Epidermal melanocyte (primary cell): ENCODE measurements at regions not wholly inside any gene's neighbourhood (a gene's known extent, or its start where the extent isn't known, plus 50 kb on each side); places are given as distances from the start of the nearest gene placed in this dataset.
"Not testable (repeated sequence)": the region's sequence is repeated elsewhere in the genome, so short reads cannot be mapped to it uniquely, and the experiment has no call there.

ENCODE experiments used
- DNase-seq: peaks from one replicate; pipeline ENCODE4 v3.0.0; 2011; ENCODE audit warnings: low spot score; ENCODE audit not compliant: insufficient read length

DNA sequence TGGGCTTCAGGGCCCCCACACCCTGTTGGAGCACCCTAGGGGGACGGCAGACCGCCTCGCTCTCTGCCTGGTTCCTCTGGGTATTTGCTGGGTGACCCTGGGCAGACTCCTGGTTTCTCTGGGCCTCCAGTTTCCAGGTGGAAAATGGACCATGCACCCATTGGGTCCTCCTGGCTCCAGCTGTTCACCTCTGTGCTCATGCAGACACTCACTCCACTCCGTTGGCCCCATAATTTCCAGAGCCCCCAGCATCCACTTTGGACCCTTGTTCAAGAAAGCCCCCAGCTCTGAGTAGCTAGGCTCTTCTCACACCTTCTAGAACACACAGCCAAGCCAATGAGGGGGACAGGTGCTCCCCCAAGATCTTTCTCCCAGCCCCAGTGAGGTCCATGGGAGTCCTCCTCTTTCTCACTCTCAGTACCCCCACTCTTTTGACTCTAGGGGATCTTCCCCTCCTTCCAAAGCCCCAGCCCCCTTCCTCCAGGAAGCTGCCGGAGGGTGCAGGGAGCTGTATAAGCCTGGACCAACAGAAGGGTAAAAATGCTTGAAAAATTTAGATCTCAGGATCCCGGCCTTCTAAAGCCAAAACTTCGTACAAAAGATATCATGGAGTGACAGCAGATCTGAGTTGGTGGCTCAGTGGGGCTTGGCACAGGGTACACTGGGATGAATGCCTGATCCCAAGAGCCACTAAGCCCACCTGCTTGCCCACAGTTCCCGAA, 174.8 kb upstream of the RTL1 start:
- DNase-seq: no peak

DNA sequence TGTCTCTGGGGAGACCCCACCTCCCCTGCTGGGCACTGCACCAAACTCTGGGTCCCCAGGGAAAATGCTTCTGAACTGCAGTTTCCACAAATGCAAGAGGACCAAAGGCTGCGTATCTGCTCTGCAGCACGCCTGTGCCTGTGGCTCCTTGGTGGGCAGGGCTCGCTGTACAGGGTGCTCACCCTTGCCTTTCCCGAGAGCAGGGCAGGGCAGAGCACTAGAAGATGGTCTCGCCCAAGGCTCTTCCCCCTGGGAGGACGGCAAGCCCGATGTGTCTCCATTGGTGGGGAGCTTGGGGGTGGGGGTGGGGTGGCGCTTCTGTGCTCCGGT, 175.3 kb upstream of the RTL1 start:
- DNase-seq: no peak

DNA sequence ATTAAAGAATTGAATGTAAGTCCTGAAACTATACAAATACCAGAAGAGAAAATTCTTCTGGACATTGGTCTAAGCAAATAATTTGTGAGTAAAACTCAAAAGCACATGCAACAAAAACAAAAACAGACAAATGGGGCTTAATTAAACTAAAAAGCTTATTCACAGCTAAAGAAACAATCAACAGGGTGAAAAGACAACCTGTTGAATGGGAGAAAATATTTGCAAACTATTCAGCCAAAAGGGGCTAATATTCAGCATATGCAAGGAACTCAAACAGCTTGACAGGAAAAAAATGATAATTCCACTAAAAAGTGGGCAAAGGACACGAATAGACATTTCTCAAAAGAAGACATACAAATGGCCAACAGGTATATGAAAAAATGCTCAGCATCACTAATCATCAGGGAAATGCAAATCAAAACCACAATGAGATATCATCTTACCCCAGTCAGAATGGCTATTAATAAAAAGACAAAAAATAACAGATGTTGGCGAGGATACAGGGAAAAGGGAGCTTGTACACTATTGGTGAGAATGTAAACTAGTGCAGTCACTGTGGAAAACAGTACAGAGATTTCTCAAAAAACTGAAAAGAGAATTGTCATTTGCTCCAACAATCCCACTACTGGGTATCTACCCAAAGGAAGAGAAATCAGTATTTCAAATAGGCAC, 177.5 kb upstream of the RTL1 start:
- no peak for DNase-seq

DNA sequence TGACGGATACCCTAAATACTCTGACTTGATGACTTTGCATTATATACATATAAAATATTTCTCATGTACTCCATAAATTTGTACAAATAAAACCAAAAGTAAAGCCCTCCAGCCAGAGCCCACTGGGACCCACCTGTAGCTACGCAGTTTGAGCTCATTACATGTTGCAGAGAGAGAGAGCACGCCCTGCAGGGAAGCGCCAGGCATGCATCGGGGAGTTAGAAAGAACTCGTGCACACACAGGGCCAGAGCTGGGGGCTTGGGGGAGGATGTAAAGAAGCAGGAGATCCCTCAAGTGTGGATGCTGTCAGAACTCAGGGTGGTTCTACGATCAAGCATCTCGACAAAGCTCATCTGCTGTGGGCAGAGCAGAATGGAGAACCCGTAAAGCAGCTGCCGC, 178.5 kb upstream of the RTL1 start:
- no peak for DNase-seq

DNA sequence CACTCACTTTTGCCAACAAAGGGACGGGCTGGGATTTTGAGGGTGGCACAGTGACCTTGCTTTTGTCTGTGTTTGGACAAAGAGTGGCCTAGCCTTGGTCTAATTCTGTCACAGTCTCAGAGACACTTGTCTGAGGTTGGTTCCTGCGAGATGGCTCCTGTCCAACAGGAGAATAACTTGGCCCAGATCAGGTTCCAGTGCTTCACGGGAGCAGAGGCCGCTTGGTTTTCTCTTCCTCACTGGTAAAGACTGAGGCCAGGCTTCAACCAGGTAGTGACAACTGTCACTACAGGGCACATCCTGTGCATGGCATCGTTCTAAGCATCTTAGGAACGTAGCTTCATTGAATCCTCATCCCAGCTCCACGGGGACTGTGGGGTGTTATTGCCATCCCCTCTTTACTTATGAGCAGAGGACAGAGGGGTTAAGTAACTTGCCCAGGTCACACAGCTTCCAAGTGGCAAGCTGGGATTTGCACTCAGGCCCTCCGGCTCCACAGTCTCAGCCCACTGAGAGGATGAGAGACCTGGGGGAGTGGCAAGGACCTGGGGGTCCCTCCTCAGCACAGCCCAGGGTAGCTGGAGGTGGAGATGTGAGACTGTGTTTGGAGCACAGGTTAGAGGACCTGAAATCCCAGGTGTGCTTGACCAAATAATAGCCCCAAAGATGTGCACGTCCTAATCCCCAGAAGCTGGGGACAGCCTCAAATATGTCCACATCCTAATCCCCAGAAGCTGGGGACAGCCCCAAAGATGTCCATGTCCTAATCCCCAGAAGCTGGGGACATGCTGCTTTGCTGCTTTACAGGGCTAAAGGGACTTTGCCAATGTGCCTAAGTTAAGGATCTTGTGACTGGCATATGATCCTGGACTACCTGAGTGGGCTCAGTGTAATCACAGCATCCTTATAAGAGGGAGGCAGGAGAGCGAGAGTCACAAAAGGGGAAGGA, 179.2 kb upstream of the RTL1 start:
- DNase-seq: no peak

DNA sequence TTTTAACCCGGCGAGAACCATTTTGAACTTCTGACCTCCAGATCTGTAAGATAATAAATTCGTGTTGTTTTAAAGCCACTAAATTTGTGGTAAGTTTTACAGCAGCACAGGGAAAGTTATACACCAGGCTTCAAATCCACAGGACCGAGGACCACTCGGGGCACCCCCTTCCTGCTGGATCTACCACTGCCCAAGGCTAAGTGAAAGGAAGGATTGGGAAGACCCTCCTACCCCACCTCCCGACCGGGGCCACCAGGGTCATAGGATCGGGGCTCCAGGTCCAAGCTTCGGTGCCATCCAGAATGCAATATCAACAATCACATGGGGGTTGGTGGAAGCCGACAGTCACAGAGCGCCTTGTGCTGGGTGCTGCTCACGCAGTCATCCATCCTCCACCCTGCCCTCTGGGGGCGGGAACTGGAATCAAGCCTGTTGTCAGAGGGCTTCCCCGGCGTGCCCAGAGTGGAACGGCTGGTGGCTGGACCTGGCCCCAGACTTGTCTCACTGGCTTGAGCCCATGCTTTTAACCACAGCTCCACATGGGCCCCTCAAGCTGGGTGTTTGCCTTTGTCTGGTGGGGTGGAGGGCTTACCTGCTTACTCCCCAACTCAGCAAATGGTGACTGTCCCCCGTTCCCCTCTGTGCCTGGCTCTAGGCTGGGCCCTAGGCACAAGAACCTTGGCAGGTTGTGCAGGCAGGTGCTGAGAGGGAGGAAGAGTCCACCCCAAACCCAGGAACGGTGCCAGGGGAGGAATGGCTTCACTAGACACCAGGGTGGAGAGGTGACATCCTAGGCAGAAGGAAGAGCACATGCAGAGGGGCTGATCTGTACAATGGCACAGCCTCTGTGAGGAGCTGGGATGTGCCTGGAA, 180.3 kb upstream of the RTL1 start:
- DNase-seq: no peak

DNA sequence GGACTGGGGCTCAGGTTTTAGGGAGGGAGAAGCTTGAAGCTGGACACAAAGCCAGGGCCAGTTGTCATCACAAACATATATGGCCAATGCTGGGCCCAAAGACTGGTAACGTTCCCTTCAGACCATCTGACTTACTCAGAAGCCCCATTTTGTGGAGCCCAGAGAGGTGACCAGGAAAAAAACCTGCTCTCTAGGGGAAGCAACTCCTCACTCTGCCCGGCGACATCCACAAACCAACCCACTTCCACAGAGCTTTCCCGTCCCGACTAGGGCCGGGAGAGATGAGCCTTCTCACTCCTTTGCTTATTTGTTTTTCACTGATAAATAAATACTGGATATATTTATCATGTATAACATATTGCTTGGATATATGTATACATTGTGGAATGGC, 180.9 kb upstream of the RTL1 start:
- no peak for DNase-seq

DNA sequence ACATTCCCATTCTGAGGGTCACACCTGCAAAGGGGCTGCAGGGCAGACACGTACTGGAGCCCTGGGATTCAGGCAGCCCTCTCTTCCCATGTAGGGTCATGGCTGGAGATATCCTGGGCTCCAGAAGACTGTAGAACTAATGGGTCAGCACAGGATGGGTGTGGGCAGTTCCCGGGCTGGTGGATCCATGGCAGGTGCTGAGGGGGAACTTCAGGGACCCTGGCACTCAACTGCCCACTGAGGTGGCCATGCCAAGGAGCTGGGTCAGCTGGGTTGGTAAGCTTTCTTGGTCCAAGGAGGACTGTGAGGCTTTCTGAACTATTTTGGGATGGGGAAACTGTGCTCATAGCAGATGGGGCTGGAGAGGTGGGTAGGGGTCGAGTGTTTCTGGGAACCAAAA, 183.4 kb upstream of the RTL1 start:
- no peak for DNase-seq

DNA sequence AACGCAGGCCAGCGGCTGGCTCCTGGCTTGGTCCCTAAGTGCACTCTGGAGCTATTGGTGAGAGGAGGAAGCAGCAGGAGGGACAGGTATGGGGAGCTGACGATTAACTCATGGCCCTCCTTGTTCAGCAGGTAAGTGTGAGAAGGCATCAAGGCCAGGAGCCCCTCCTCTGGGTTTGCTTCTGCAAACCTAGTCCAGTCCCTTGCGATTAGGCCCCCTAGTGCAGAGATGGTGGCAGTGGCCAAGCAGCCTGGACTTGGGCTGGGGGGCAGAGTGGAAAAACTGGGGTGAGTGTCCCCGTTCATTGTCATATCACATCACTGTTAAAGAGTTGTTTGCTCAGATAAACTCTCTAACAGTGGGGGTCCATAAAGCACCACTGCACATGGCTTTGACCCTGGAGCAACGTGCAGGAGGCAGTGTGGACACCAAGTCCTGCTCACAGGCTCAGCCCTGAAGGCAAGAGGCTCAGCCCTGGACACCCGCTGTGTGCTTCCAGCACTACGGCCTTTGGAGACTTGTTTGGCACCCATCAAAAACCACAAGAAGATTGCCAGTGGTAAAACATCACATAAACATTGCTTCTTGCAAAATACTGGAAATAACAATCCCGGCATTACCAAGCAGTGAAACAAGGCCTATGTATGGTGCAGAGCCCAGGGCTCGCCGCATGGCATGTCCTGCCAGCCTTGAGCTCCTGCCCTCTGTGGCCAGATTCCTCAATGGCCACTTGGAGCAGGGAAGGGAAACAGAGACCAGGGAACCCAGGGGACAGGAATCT, 184.3 kb upstream of the RTL1 start:
- no peak for DNase-seq

DNA sequence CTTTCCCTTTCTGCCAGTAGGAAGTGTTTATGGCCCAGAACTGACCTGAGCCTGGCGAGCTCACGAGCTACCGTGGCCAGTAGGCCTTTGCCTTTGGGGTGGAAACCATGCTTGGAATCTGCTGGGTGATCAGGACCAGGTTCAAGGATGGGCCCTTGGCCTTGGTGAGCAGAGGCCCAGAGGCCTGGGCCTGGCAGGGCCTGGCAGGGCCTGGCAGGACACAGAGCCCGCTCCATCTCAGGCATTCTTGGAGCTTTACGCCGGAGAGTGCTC, 184.8 kb upstream of the RTL1 start:
- no peak for DNase-seq

DNA sequence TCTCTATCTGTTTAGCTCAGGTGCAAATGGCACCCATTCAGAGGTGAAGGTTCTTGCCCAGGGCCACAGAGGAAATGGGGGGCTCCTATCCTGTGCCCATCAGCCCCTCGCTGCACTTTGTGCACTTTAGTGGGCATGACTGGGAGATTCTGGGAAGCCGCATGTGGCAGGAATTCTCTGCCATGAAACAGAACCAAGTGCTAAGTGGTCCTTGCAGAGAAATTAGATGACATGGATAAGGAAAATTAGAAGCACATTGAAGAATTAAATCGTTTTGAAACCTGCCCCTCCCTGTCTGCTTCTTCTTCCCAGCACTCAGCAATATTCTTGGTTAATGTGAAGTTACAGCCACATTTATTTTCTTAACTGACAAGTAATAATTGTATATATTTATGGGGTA, 185.2 kb upstream of the RTL1 start:
- DNase-seq: no peak

DNA sequence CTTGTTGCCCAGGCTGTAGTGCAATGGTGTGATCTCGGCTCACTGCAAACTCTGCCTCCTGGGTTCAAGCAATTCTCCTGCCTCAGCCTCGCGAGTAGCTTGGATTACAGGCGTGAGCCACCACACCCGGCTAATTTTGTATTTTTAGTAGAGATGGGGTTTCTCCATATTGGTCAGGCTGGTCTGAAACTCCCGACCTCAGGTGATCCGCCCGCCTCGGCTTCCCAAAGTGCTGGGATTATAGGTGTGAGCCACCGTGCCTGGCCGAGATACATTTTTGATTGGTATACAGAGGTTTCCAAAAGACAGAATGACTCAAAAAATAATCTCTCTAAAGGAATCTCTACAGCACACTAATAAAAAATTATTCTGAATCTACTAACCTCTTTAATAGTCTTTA, 187.0 kb upstream of the RTL1 start:
- not testable (repeated sequence) for DNase-seq

DNA sequence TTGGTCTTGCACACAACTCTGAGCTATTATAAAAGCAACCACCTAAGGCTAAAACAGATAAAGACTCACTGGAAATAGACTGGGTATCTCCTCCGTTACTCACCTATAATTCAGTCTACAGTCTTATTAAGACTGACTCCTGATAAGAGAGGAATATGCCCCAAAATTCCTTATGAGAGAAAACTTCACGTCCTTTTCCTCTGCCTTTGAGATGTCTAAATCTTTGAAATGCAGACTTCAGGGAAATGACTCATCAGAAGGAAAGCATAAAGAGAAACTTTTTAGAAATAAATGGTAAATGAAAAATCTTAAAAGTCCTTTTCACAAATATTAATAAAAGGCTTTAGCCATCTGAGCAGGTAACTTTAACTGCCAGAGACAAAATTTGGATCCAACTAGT, 187.5 kb upstream of the RTL1 start:
- DNase-seq: no peak

DNA sequence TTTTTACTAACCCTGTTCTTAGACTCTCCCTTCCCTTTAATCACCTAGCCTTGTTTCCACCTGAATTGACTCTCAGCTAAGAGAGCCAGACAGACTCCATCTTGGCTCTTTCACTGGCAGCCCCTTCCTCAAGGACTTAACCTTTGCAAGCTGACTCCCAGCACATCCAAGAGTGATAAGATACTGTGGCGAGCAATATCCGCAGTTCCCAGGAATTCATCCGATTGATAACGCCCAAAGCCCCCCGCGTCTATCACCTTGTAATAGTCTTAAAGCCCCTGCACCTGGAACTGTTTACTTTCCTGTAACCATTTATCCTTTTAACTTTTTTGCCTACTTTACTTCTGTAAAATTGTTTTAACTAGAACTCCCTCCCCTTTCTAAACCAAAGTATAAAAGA, 191.4 kb upstream of the RTL1 start:
- not testable (repeated sequence) for DNase-seq

DNA sequence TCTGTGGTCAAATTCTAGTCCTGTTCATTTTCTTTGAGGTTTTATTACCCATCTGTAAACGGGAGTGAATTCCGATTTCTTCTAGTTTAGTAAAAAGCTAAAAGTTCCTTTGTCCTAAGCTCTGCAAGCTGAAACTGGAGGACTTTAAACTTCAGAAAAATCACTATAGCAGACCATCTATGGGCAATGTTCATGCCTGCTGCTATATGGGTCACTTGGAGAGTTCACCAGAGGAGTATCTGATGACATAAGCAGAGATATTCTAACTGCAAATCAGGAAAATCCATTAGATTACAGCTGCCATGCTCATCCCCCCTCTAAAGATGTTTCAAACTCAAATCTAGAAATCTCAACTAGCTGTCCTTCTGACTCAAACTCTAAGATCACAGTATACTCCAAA, 193.0 kb upstream of the RTL1 start:
- no peak for DNase-seq

DNA sequence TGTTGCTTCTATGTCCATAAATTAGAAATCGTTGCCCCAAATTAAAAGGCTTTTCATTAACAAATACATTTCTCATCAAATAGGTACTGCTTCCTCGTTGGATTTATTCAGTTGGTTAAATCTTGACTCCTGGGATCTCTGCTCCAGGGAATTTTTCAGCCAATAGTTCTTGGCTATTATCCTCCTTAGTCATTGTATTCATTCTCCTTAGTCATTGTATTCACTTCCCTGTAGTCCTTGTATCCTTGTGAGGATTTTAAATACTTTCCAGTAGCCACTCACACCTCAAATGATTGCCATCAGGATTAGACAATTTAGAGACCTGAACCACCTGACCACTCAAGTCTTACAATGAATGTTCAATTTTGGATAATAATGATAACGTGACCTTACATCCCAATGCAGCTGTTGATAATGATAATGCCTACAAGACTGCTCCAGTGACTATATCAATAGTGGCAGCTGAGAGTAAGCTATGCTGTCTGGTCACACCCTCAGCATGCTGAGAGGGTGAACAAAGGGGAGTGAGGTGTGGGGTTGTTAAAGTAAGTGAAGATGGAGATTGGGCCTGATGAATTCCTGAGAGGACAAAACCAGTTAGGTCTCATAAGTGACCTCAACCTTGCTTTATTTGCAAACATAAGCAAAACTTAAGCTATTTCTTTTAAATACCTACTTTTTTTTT, 193.7 kb upstream of the RTL1 start:
- no peak for DNase-seq

DNA sequence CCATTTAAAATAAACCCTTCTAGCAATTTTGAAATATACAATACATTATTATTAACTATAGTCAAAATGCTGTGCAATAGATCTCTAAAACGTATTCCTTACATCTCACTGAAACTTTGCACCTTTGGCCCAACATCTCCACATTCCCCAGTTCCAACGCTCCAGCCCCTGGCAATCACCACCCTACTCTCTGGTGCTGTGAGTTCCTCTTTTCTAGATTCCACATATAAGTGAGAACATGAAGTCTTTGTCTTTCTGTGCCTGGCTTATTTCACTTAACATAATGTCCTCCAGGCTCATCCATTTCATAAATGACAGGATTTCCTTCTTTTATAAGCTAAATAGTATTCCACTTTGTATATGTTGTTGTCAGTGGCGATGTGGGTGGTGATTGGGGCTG, 194.7 kb upstream of the RTL1 start:
- DNase-seq: no peak

DNA sequence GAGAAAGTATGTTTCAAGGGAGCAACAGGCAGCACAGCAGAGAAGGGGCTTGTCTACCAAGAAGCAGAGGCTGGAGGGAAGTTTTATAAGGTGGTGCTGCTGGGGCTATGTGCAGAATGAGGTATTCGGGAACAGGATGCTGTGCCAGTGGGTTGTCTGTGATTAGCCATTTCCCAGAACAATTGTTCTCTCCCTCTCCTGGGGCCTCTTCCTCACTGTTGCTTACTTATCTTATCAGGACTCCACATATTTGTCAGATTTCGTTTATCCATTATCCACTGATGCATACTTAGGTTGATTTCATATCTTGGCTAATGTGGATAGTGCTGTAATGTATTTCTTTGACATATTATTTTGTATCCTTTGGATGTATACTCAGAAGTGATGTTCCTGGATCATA, 195.1 kb upstream of the RTL1 start:
- no peak for DNase-seq

DNA sequence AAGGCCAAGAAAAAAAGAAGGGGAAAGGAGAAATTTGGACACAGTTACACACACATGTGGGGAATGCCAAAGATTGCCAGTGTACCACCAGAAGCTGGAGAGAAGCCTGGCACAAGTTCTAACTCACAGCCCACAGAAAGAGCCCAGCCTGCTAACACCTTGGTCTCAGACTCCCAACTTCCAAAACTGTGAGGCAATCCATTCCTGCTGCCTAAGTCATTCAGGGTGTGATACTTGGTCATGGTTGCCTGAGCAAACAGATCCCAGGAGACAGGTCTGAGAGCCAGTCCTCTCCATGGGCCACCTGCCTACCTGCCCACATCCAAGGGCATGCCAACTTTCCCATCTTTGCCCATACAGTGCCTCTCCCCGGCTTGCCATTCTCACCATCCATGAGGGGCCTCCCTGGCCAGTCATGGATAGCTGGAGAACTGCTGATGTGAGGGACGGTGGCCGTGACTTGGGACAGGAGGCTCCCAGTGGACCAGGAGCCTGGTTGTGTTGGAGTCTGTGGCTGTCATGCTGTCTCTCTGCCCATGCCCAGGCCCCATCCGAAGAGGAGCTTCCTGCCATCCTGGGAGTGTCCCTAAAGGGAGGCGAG, 198.0 kb upstream of the RTL1 start:
- no peak for DNase-seq

DNA sequence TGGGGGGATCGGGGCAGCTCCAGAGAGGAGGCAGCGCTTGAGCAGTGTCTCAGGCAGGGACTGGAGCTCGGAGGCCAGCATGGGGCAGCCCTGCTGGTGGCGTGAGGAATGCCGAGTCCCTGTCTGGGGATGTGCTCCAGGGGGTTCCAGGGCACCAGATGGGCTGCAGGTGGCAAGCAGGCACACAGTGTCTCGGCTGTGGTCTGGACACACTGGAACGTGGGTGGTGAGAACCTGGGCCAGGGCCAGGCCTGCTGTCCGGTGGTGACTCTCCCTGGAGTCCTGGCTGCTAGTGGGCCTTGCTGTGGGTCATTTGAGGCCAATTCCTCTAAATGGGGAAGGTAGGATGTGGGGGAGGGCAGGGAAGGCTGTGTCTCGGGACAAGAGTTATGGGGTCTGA, 199.4 kb upstream of the RTL1 start:
- no peak for DNase-seq
